GM12878 (cell line): ENCODE measurements at regions not wholly inside any gene's neighbourhood (a gene's known extent, or its start where the extent isn't known, plus 50 kb on each side); places are given as distances from the start of the nearest gene placed in this dataset. TPM values are rescaled to one million over a fixed set of nuclear protein-coding genes. Genes with fewer than 3 reads are reported as not detected.

Experiments used
- ATAC-seq: fragments of 200-7000 bp; cut with Tn5 transposase; 3 replicates; pipeline ENCODE4 v1.9.1; 2020; ENCODE audit warnings: mild to moderate bottlenecking, moderate library complexity
- BruUV-seq: library from RNA; stranded (reverse); fragments of 400-500 nt; replicated peaks from 2 replicates; lab custom pipeline; 2021; lab: Mats Ljungman, UMichigan
- CTCF ChIA-PET: fragments of 300-600 bp; sonication (Branson Sonifier 250); formaldehyde crosslinking; extraction: SDS; loops from one replicate; lab custom pipeline; 2021; ENCODE audit warnings: inconsistent platforms; lab: Yijun Ruan, JAX
- POLR2A ChIA-PET: fragments of 350-600 bp; formaldehyde crosslinking; extraction: SDS; loops from one replicate; lab custom pipeline; 2021; ENCODE audit warnings: inconsistent platforms; lab: Charles Lee
- RAD21 ChIA-PET: fragments of 300-600 bp; sonication (Branson Sonifier 250); formaldehyde crosslinking; loops from one replicate; lab custom pipeline; 2023; ENCODE audit warnings: antibody characterized with exemption; ENCODE audit not compliant: unreplicated experiment; lab: Charles Lee
- SMC1A ChIA-PET: fragments of 300-600 bp; sonication (Branson Sonifier 250); formaldehyde crosslinking; loops from one replicate; lab custom pipeline; 2023; ENCODE audit not compliant: unreplicated experiment, uncharacterized antibody; lab: Charles Lee
- DNase-seq: peaks from one replicate; pipeline ENCODE4 v3.0.0-alpha.2; 2011; ENCODE audit warnings: low read depth, low spot score
- FAIRE-seq: peaks from 3 replicates; lab custom pipeline; 2011; peaks lifted over from hg19 to GRCh38; lab: Jason Lieb, UNC
- H2AFZ ChIP-seq: 2 replicates; pipeline ENCODE4 v1.6.0; 2011; ENCODE audit warnings: low read depth, low read length, control low read depth; ENCODE audit not compliant: control insufficient read depth
- H3K27ac ChIP-seq: 2 replicates; pipeline ENCODE4 v1.5.1; 2011; ENCODE audit warnings: control low read depth; ENCODE audit not compliant: control insufficient read depth, insufficient read depth
- H3K27me3 ChIP-seq, 2 experiments: replicated peaks in 1 of 2; 2 replicates each; pipeline versions ENCODE4 v1.6.0 to v1.6.1; 2011; ENCODE audit warnings: low read length in 1 of 2; ENCODE audit not compliant: control insufficient read depth in 2 of 2, insufficient read depth in 2 of 2
- H3K36me3 ChIP-seq, 2 experiments: 2 replicates each; pipeline ENCODE4 v1.5.1; 2011; ENCODE audit warnings: low read length in 1 of 2; ENCODE audit not compliant: control insufficient read depth in 2 of 2, insufficient read depth in 2 of 2
- H3K4me1 ChIP-seq: 2 replicates; pipeline ENCODE4 v1.6.1; 2011; ENCODE audit warnings: mild to moderate bottlenecking, low read length, moderate library complexity, mixed read lengths; ENCODE audit not compliant: control insufficient read depth, insufficient read depth
- H3K4me2 ChIP-seq: 2 replicates; pipeline ENCODE4 v1.6.0; 2011; ENCODE audit warnings: control low read depth; ENCODE audit not compliant: control insufficient read depth, insufficient read depth
- H3K4me3 ChIP-seq: fragments of 200-600 bp; sonication (generic); 2 replicates; pipeline ENCODE4 v1.5.1; 2016
- H3K79me2 ChIP-seq: 2 replicates; pipeline ENCODE4 v1.6.0; 2011; ENCODE audit warnings: low read length; ENCODE audit not compliant: control insufficient read depth, insufficient read depth
- H3K9ac ChIP-seq: 2 replicates; pipeline ENCODE4 v1.8.0; 2011; ENCODE audit warnings: low read length, control low read depth, mixed read lengths; ENCODE audit not compliant: control insufficient read depth, insufficient read depth
- H3K9me3 ChIP-seq: replicated peaks from 3 replicates; pipeline ENCODE4 v1.5.1; 2011; ENCODE audit warnings: mild to moderate bottlenecking, low read length; ENCODE audit not compliant: control insufficient read depth, insufficient read depth
- H4K20me1 ChIP-seq: 2 replicates; pipeline ENCODE4 v1.6.0; 2011; ENCODE audit not compliant: control insufficient read depth, insufficient read depth
- KDM1A ChIP-seq: fragments of 200-600 bp; sonication (generic); IDR thresholded peaks from 2 replicates; pipeline ENCODE4 v1.6.1; 2016; ENCODE audit warnings: borderline replicate concordance
- NR2F1 ChIP-seq: fragments of 450-650 bp; conservative IDR thresholded peaks from 2 replicates; pipeline ENCODE4 v1.6.1; 2017; ENCODE audit warnings: mild to moderate bottlenecking
- PAX8 ChIP-seq: fragments of 450-650 bp; IDR thresholded peaks from 2 replicates; pipeline ENCODE4 v1.6.1; 2017; ENCODE audit warnings: mild to moderate bottlenecking, moderate library complexity
- POLR2A ChIP-seq: IDR thresholded peaks from 2 replicates; pipeline ENCODE4 v1.6.1; 2011; ENCODE audit warnings: low read depth, mild to moderate bottlenecking, low read length
- WGBS: methylation state at CpG from one replicate; pipeline ENCODE4 v1.1.6; 2016; ENCODE audit warnings: low lambda C conversion rate; ENCODE audit not compliant: insufficient replicate concordance, insufficient coverage; ENCODE audit errors: missing lambda C conversion rate; 5-methylcytosine and 5-hydroxymethylcytosine counted together
- in situ Hi-C: fragments of 300-500 bp; cut with MboI; formaldehyde crosslinking; loops from 9 replicates; pipeline ENCODE4 v1.14.3; 2018; ENCODE audit warnings: mixed read lengths
- intact Hi-C: fragments of 100-400 bp; cut with micrococcal nuclease; formaldehyde crosslinking; loops from one replicate; pipeline ENCODE4 v1.14.2; 2022; ENCODE audit not compliant: unreplicated experiment
- small RNA-seq: library from RNA; depleted of rRNA; stranded (forward); fragments of <200 nt; gene quantifications from one replicate; pipeline ENCODE3, GENCODE V24; 2014

DNA sequence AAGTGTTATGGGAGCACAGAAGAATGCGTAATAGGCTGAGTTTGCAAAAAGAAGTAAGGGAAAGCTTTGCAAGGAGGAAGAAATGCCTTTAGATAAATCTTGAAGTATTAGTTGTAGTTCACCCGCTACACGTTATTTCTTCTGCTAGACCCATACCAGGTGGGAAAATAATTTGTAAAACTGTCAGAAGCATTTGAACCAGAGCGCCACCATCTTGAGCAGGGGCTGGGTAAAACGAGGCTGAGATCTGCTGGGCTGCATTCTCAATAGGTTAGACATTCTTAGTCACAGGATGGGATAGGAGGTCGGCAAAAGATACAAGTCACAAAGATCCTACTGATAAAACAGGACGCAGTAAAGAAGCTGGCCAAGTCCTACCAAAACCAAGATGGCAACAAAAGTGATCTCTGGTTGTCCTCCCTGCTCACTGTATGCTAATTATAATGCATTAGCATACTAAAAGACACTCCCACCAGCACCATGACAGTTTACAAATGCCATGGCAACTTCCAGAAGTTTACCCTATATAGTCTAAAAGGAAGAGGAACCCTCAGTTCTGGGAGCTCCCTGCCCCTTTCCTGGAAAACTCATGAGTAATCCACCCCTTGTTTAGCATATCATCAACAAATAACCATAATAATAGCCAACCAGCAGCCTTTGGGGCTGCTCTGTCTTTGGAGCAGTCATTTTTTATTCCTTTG is 50.0 kb upstream of the ZNF280D start:
- Histone ChIP-seq H3K27me3 (no peaks in the 10 kb centered on the region), H3K9ac (no peak overlapping the region), H3K27ac (no peak overlapping the region), H3K79me2 (no peaks in the 10 kb centered on the region), H3K4me3 (no peak overlapping the region), H3K4me2 (no peak overlapping the region), H4K20me1 (no peaks in the 10 kb centered on the region), H3K36me3 (no peaks in the 10 kb centered on the region), H3K9me3 (peaks cover 3% of the 10 kb centered on the region; the same call in 1 of the 3 replicates), H3K4me1 (no peaks in the 10 kb centered on the region), H2AFZ (no peak overlapping the region)
- intact Hi-C loops (no loop called here), in situ Hi-C loops (no loop called here)
- no TSS peak for BruUV-seq
- no peak for ATAC-seq
- ChIA-PET RAD21 (no interaction called here), CTCF (no interaction called here), SMC1A (no interaction called here), POLR2A (no interaction called here)
- DNase-seq: no peak
- no peak for TF ChIP-seq POLR2A
- no peak for TF ChIP-seq KDM1A
- no peak for TF ChIP-seq NR2F1
- TF ChIP-seq PAX8: no peak
- FAIRE-seq: no peak
- 90% methylated on average over 7 of the region's 7 CpGs for WGBS

Small RNAs in the stretch of these regions (small RNA-seq; reads per million reads assigned to genes)
- gene AC090517.1: not detected
- not detected for gene AC090517.3
